AG04449 (cell line): ENCODE measurements at regions not wholly inside any gene's neighbourhood (a gene's known extent, or its start where the extent isn't known, plus 50 kb on each side); places are given as distances from the start of the nearest gene placed in this dataset.
A peak's percentile ranks its signal among the peaks of the same experiment; 100 is the strongest.

Experiments
- CTCF ChIA-PET: fragments of 350-600 bp; formaldehyde crosslinking; extraction: SDS; loops from one replicate; lab custom pipeline; 2021; ENCODE audit warnings: antibody characterized with exemption; lab: Yijun Ruan, JAX
- POLR2A ChIA-PET: fragments of 400-600, 350-600 bp; formaldehyde crosslinking; extraction: SDS; loops from one replicate; lab custom pipeline; 2020; ENCODE audit warnings: antibody characterized with exemption, inconsistent platforms; lab: Yijun Ruan, JAX
- DNase-seq: peaks from one replicate; pipeline ENCODE4 v3.0.0-alpha.2; 2010; ENCODE audit warnings: low read depth, low spot score
- H3K4me3 ChIP-seq: 2 replicates; pipeline ENCODE4 v1.5.1; 2011; ENCODE audit warnings: low read depth, mild to moderate bottlenecking, control low read depth, low read length
- TF ChIP-seq, protein P1 (sequence below): IDR thresholded peaks from one replicate; pipeline ENCODE4 v1.5.1; 2011; ENCODE audit warnings: mild to moderate bottlenecking, moderate library complexity, low read length, control low read depth, inconsistent platforms; ENCODE audit not compliant: insufficient read depth; ENCODE audit errors: missing control alignments

- DNase-seq: no peak
- TF ChIP-seq, protein P1, sequence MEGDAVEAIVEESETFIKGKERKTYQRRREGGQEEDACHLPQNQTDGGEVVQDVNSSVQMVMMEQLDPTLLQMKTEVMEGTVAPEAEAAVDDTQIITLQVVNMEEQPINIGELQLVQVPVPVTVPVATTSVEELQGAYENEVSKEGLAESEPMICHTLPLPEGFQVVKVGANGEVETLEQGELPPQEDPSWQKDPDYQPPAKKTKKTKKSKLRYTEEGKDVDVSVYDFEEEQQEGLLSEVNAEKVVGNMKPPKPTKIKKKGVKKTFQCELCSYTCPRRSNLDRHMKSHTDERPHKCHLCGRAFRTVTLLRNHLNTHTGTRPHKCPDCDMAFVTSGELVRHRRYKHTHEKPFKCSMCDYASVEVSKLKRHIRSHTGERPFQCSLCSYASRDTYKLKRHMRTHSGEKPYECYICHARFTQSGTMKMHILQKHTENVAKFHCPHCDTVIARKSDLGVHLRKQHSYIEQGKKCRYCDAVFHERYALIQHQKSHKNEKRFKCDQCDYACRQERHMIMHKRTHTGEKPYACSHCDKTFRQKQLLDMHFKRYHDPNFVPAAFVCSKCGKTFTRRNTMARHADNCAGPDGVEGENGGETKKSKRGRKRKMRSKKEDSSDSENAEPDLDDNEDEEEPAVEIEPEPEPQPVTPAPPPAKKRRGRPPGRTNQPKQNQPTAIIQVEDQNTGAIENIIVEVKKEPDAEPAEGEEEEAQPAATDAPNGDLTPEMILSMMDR: no peak
- ChIA-PET POLR2A (no interaction called here), CTCF (interaction anchor here (1.0 kb wide), 1 partner anchor 133 kb away, joined by 3 read pairs; no protein-coding TSS in a partner anchor)
- no peak overlapping the region for H3K4me3 ChIP-seq
Observed at GRCh38 chr7:113292105-113292504, 173.8 kb upstream of the SMIM30 start.

DNA sequence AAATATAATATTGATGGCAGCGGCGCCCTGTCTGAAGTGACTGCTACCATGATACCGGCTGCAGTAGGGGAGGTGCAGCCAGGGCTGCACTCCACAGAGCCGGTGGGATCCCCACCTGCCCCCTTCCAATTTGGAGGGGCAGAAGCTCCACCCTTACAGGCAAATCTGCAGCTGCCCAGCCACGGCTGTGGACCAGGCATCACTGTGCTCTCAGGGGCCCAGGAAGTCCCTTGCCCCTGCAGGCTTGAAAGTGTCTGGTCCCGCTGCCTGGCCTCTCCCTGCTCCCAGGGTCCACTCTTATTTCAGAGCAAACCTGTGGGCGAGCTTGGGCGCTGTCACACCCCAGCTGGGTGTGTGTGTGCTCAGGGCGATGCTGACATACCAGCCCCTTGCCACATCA lies 172.7 kb upstream of the SMIM30 start:
- no peak overlapping the region for H3K4me3 ChIP-seq
- TF ChIP-seq, protein P1: no peak
- ChIA-PET CTCF (no interaction called here), POLR2A (no interaction called here)
- no peak for DNase-seq

DNA sequence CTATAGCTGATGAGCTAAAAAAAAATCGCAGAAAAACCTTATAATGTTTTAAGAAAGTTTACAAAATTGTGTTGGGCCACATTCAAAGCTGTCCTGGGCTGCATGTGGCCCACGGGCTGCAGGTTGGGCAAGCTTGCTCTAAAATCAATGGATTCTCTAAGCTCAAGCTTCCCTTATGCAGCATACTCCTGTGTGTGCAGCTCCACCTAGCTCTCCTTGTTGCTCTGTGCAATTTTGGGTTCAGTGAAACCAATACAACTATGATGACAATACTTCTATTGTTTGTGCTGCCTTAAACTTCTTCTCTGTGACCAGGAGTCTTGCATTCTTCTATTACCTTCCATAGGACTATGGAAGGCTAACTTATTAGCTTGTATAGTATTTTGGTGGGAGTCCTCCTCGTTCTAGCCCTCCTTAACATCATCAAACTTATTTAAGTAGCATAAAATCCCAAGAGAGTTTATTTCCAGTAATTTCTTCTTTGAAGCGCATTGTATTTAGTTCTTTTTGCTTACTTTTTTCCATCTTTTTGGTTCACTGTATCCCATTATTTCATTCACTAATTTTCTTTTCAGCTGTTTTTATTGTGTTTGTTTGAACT lies 170.9 kb upstream of the SMIM30 start:
- CTCF ChIA-PET: interaction anchor here (0.6 to 2.1 kb wide), 8 partner anchors 11 to 739 kb away, joined by 3 to 43 read pairs (median 5); no protein-coding TSS in a partner anchor
- POLR2A ChIA-PET: interaction anchor here (0.7 kb wide), 1 partner anchor 200 kb away, joined by 4 read pairs; no protein-coding TSS in a partner anchor
- TF ChIP-seq, protein P1: peak; percentile 58
- DNase-seq: no peak
- H3K4me3 ChIP-seq: no peak overlapping the region

GRCh38 chr7:113285411-113285810 lies 167.1 kb upstream of the SMIM30 start:
- POLR2A ChIA-PET: no interaction called here
- H3K4me3 ChIP-seq: no peak overlapping the region
- DNase-seq: no peak
- CTCF ChIA-PET: interaction anchor here (1.2 kb wide), 1 partner anchor 126 kb away, joined by 5 read pairs; no protein-coding TSS in a partner anchor
- TF ChIP-seq, protein P1: no peak

DNA sequence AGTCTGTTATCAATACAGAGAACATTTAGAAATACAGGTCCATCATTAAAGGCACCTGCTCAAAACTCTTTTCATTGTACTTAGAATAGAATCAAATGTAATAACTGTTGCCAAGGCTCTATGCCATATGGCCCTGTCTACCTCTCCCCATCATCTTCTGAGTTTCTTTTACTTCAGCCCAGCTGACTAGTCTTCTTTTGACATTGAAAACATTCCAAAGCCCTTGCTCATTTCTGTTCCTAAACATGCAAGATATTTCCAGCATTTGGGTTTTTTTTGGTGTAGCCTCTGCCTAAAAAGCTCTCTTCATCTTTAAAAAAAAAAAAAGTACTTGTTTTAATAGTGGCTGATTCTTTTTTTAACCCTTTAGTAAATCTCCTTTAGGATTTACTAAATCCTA lies 165.5 kb upstream of the SMIM30 start:
- CTCF ChIA-PET: no interaction called here
- H3K4me3 ChIP-seq: no peak overlapping the region
- POLR2A ChIA-PET: no interaction called here
- TF ChIP-seq, protein P1: no peak
- DNase-seq: no peak

GRCh38 chr7:113282875-113283274 lies 164.5 kb upstream of the SMIM30 start:
- POLR2A ChIA-PET: no interaction called here
- CTCF ChIA-PET: no interaction called here

More at GRCh38 chr7:113282875-113283274, 164.5 kb upstream of the SMIM30 start:
- TF ChIP-seq, protein P1: no peak
- no peak for DNase-seq
- no peak overlapping the region for H3K4me3 ChIP-seq
